ENCODE measurements at regions not wholly inside any gene's neighbourhood (a gene's known extent, or its start where the extent isn't known, plus 50 kb on each side); places are given as distances from the start of the nearest gene placed in this dataset.

DNA sequence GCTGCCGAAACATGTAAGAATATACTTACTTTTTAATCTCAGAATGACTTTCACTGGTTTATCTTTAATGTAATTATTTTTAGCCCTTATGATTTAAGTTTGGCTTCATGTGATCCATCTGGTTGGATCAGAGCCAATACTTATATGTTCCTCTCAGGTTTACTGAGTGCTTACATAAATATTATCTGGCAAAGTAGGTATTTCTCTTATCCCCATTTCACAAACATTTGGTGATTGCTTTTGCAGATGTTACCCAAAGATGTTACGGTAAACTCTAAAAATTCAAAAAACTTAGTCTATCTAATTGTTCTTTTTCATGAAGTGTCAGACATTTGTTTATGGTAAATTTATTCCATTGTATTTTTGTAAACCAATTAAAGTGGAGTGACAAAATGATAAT is 115.0 kb upstream of the TLL1 start:
- TF ChIP-seq, protein P1, sequence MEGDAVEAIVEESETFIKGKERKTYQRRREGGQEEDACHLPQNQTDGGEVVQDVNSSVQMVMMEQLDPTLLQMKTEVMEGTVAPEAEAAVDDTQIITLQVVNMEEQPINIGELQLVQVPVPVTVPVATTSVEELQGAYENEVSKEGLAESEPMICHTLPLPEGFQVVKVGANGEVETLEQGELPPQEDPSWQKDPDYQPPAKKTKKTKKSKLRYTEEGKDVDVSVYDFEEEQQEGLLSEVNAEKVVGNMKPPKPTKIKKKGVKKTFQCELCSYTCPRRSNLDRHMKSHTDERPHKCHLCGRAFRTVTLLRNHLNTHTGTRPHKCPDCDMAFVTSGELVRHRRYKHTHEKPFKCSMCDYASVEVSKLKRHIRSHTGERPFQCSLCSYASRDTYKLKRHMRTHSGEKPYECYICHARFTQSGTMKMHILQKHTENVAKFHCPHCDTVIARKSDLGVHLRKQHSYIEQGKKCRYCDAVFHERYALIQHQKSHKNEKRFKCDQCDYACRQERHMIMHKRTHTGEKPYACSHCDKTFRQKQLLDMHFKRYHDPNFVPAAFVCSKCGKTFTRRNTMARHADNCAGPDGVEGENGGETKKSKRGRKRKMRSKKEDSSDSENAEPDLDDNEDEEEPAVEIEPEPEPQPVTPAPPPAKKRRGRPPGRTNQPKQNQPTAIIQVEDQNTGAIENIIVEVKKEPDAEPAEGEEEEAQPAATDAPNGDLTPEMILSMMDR (IDR thresholded peaks at IDR 0.05; ENCODE audit: low read length) = no peak
- no peak for TF ChIP-seq EZH2 (IDR thresholded peaks at IDR 0.05; ENCODE audit: borderline replicate concordance, low read length)
